Endothelial cell of umbilical vein (primary cell): ENCODE measurements at regions not wholly inside any gene's neighbourhood (a gene's known extent, or its start where the extent isn't known, plus 50 kb on each side); places are given as distances from the start of the nearest gene placed in this dataset.

ENCODE experiments used
- BruUV-seq: library from RNA; stranded (reverse); fragments of 400-500 nt; replicated peaks from 2 replicates; lab custom pipeline; 2021; lab: Mats Ljungman, UMichigan
- CTCF ChIA-PET: fragments of 300-600, 350-600 bp; sonication (Branson Sonifier 250); formaldehyde crosslinking; loops from one replicate; lab custom pipeline; 2021; ENCODE audit warnings: antibody characterized with exemption, inconsistent platforms; lab: Charles Lee
- POLR2A ChIA-PET: fragments of 300-600, 350-600 bp; sonication (Branson Sonifier 250); formaldehyde crosslinking; loops from one replicate; lab custom pipeline; 2021; ENCODE audit warnings: antibody characterized with exemption, inconsistent platforms; lab: Charles Lee
- DNase-seq: peaks from one replicate; pipeline ENCODE4 v3.0.0-alpha.2; 2011; ENCODE audit warnings: low read depth, low spot score
- FAIRE-seq: peaks from 2 replicates; lab custom pipeline; 2011; peaks lifted over from hg19 to GRCh38; lab: Jason Lieb, UNC
- H2AFZ ChIP-seq: 2 replicates; pipeline ENCODE4 v1.6.0; 2012; ENCODE audit warnings: low read depth, low read length, control low read depth, inconsistent platforms
- H3K27ac ChIP-seq: 2 replicates; pipeline ENCODE4 v1.5.1; 2011; ENCODE audit warnings: low read depth, mild to moderate bottlenecking, control low read depth, low read length, moderate library complexity; ENCODE audit not compliant: insufficient read depth
- H3K27me3 ChIP-seq, 2 experiments: 2 replicates each; pipeline versions ENCODE4 v1.6.0 to v1.6.1; 2011; ENCODE audit warnings: low read length in 2 of 2, mixed read lengths in 1 of 2; ENCODE audit not compliant: control insufficient read depth in 2 of 2, insufficient read depth in 2 of 2
- H3K36me3 ChIP-seq, 2 experiments: 2 replicates in 1 of 2; 3 replicates in 1 of 2; pipeline ENCODE4 v1.5.1; 2011; ENCODE audit warnings: low read length in 2 of 2, mild to moderate bottlenecking in 1 of 2, moderate library complexity in 1 of 2; ENCODE audit not compliant: control insufficient read depth in 2 of 2, insufficient read depth in 2 of 2; ENCODE audit errors: extremely low read depth in 1 of 2
- H3K4me1 ChIP-seq: 3 replicates; pipeline ENCODE4 v1.5.1; 2011; ENCODE audit warnings: mild to moderate bottlenecking, low read length; ENCODE audit not compliant: control insufficient read depth, insufficient read depth; ENCODE audit errors: extremely low read depth
- H3K4me2 ChIP-seq: 2 replicates; pipeline ENCODE4 v1.6.1; 2011; ENCODE audit warnings: low read length, control low read depth, mixed read lengths; ENCODE audit not compliant: insufficient read depth
- H3K4me3 ChIP-seq, 3 experiments: fragments of 200-600 bp in 1 of 3; sonication (generic), shearing (Covaris generic) in 1 of 3; replicated peaks in 1 of 3; 2 replicates each; pipeline ENCODE4 v1.5.1; 2011 to 2016; ENCODE audit warnings: control low read depth in 3 of 3, low read length in 3 of 3, mild to moderate bottlenecking in 2 of 3, inconsistent platforms in 1 of 3, low read depth in 1 of 3, moderate library complexity in 1 of 3; ENCODE audit not compliant: insufficient read depth in 1 of 3
- H3K79me2 ChIP-seq: 2 replicates; pipeline ENCODE4 v1.6.0; 2012; ENCODE audit warnings: low read length, inconsistent platforms; ENCODE audit not compliant: control insufficient read depth, insufficient read depth
- H3K9ac ChIP-seq: replicated peaks from 2 replicates; pipeline ENCODE3; 2011; ENCODE audit warnings: low read length, control low read depth; ENCODE audit not compliant: insufficient read depth; ENCODE audit errors: extremely low read depth
- H3K9me1 ChIP-seq: replicated peaks from 3 replicates; pipeline ENCODE4 v1.6.0; 2011; ENCODE audit warnings: mild to moderate bottlenecking, low read length; ENCODE audit not compliant: control insufficient read depth, insufficient read depth; ENCODE audit errors: extremely low read depth
- H3K9me3 ChIP-seq: replicated peaks from 2 replicates; pipeline ENCODE4 v1.5.1; 2012; ENCODE audit warnings: low read length, inconsistent platforms; ENCODE audit not compliant: control insufficient read depth, insufficient read depth
- H4K20me1 ChIP-seq: replicated peaks from 2 replicates; pipeline ENCODE3; 2011; ENCODE audit warnings: mild to moderate bottlenecking, low read length; ENCODE audit not compliant: control insufficient read depth, insufficient read depth; ENCODE audit errors: extremely low read depth
- EZH2 ChIP-seq: IDR thresholded peaks from 2 replicates; pipeline ENCODE4 v1.6.1; 2012; ENCODE audit warnings: borderline replicate concordance, low read depth, mild to moderate bottlenecking, moderate library complexity, low read length, inconsistent platforms; ENCODE audit not compliant: severe bottlenecking
- FOS ChIP-seq: IDR thresholded peaks from 2 replicates; pipeline ENCODE4 v1.6.1; 2011; ENCODE audit warnings: mild to moderate bottlenecking, low read length, moderate library complexity, borderline replicate concordance; ENCODE audit not compliant: insufficient read depth
- GATA2 ChIP-seq: IDR thresholded peaks from 2 replicates; pipeline ENCODE4 v1.7.0; 2011; ENCODE audit warnings: low read depth, mild to moderate bottlenecking, moderate library complexity, mixed read lengths, low read length; ENCODE audit not compliant: insufficient read length, insufficient read depth
- JUN ChIP-seq: IDR thresholded peaks from 2 replicates; pipeline ENCODE4 v1.6.1; 2011; ENCODE audit warnings: borderline replicate concordance, low read depth; ENCODE audit not compliant: insufficient read length, insufficient read depth
- MAX ChIP-seq: IDR thresholded peaks from 2 replicates; pipeline ENCODE4 v1.6.1; 2011; ENCODE audit not compliant: insufficient read depth, insufficient read length
- MYC ChIP-seq: IDR thresholded peaks from one replicate; pipeline ENCODE4 v1.6.1; 2011; ENCODE audit warnings: mild to moderate bottlenecking, low read depth, low read length
- POLR2A ChIP-seq: IDR thresholded peaks from 2 replicates; pipeline ENCODE4 v1.6.1; 2012; ENCODE audit warnings: low read depth, mild to moderate bottlenecking, control low read depth, low read length
- POLR2AphosphoS5 ChIP-seq: IDR thresholded peaks from 2 replicates; pipeline ENCODE4 v1.6.1; 2012; ENCODE audit warnings: low read depth, mild to moderate bottlenecking, control low read depth, low read length, moderate library complexity; ENCODE audit not compliant: insufficient read depth
- dilution Hi-C: fragments of 300-500 bp; cut with MboI; formaldehyde crosslinking; loops from one replicate; pipeline ENCODE4 v1.15.0; 2019; ENCODE audit warnings: low sequenced_read_pairs; ENCODE audit not compliant: extremely low pct_ligation_motif_present
- intact Hi-C: fragments of 100-400 bp; cut with micrococcal nuclease; formaldehyde crosslinking; loops from one replicate; pipeline ENCODE4 v1.10.0; 2022
- TF ChIP-seq, protein P1 (sequence below), 2 donors: IDR thresholded peaks; 1 replicate in 1 of 2; 2 replicates in 1 of 2; pipeline ENCODE4 v1.5.1; 2011; ENCODE audit warnings: low read length in 2 of 2, mild to moderate bottlenecking in 2 of 2, moderate library complexity in 2 of 2, control low read depth in 1 of 2, inconsistent platforms in 1 of 2, low read depth in 1 of 2; ENCODE audit not compliant: insufficient read depth in 1 of 2; ENCODE audit errors: extremely low read depth in 1 of 2

DNA sequence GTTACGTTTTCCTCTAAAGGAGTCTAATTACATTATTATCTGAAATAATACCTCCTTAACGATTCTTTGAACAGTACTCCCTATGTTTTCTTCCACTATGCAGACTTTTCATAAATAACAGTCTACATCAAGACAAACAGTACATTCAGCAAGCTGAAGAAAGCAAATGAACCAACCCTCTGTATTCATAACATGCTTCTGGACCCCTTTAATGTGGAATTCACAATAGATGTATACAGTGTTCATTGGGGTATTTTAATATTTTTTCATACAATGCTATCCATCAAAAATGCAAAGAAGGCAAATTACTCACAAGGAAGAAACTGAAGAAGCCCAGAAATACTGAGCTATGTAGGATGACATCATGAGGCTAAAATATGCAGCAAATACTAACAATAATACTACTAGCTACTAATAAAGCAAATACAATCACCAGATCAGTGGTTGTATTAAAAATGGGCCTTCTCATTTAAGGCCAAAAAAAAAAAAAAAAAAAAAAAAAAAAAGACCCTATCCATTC, 408.6 kb downstream of the MTX2 start:
- Histone ChIP-seq H3K9ac (no peak overlapping the region), H3K27me3 (peaks cover 6 to 8% of the 10 kb centered on the region in 2 experiments), H3K4me1 (no peaks in the 10 kb centered on the region), H3K27ac (no peak overlapping the region), H3K36me3 (no peaks in the 10 kb centered on the region), H3K9me3 (no peaks in the 10 kb centered on the region), H2AFZ (no peak overlapping the region), H4K20me1 (no peaks in the 10 kb centered on the region), H3K79me2 (no peaks in the 10 kb centered on the region), H3K4me2 (no peak overlapping the region), H3K4me3 (no peak overlapping the region), H3K9me1 (no peaks in the 10 kb centered on the region)
- CTCF ChIA-PET, result no interaction called here
- TF ChIP-seq GATA2 (no peak), JUN (no peak), FOS (no peak), POLR2AphosphoS5 (no peak), MAX (no peak), POLR2A (no peak), EZH2 (no peak), MYC (no peak)
- TF ChIP-seq, protein P1, sequence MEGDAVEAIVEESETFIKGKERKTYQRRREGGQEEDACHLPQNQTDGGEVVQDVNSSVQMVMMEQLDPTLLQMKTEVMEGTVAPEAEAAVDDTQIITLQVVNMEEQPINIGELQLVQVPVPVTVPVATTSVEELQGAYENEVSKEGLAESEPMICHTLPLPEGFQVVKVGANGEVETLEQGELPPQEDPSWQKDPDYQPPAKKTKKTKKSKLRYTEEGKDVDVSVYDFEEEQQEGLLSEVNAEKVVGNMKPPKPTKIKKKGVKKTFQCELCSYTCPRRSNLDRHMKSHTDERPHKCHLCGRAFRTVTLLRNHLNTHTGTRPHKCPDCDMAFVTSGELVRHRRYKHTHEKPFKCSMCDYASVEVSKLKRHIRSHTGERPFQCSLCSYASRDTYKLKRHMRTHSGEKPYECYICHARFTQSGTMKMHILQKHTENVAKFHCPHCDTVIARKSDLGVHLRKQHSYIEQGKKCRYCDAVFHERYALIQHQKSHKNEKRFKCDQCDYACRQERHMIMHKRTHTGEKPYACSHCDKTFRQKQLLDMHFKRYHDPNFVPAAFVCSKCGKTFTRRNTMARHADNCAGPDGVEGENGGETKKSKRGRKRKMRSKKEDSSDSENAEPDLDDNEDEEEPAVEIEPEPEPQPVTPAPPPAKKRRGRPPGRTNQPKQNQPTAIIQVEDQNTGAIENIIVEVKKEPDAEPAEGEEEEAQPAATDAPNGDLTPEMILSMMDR (IDR thresholded peaks at IDR 0.05; ENCODE audit: extremely low read depth in 1 of 2, insufficient read depth in 1 of 2, low read depth in 1 of 2, low read length in 2 of 2), result no peak
- no TSS peak for BruUV-seq
- intact Hi-C loops, result no loop called here
- POLR2A ChIA-PET, result no interaction called here
- FAIRE-seq (no peak), DNase-seq (no peak)
- dilution Hi-C loops, result no loop called here
